Suprapubic skin (tissue), 4 donors: ENCODE measurements at regions not wholly inside any gene's neighbourhood (a gene's known extent, or its start where the extent isn't known, plus 50 kb on each side); places are given as distances from the start of the nearest gene placed in this dataset.

Experiments
- DNase-seq, 2 donors: peaks; one replicate each; pipeline ENCODE4 v3.0.0-alpha.2; 2019; ENCODE audit warnings: low spot score in 2 of 2
- H3K27ac ChIP-seq: fragments of 200-600 bp; sonication (generic); one replicate; pipeline ENCODE4 v1.5.1; 2019
- H3K27me3 ChIP-seq: fragments of 200-600 bp; sonication (generic); one replicate; pipeline ENCODE4 v1.5.1; 2019
- H3K36me3 ChIP-seq: fragments of 200-600 bp; sonication (generic); one replicate; pipeline ENCODE4 v1.5.1; 2019
- H3K4me1 ChIP-seq: fragments of 200-600 bp; sonication (generic); one replicate; pipeline ENCODE4 v1.5.1; 2019
- H3K4me3 ChIP-seq: fragments of 200-600 bp; sonication (generic); one replicate; pipeline ENCODE4 v1.5.1; 2019; ENCODE audit warnings: mild to moderate bottlenecking
- H3K9me3 ChIP-seq: fragments of 200-600 bp; sonication (generic); one replicate; pipeline ENCODE4 v1.5.1; 2019
- EP300 ChIP-seq: sonication (generic); formaldehyde crosslinking; IDR thresholded peaks from one replicate; pipeline ENCODE4 v1.6.1; 2017; ENCODE audit warnings: antibody characterized with exemption
- POLR2A ChIP-seq, 2 donors: fragments of 450-650 bp; IDR thresholded peaks; one replicate each; pipeline ENCODE4 v1.6.1; 2017; ENCODE audit warnings: antibody characterized with exemption in 2 of 2, mild to moderate bottlenecking in 2 of 2, moderate library complexity in 2 of 2
- POLR2AphosphoS5 ChIP-seq, 3 donors: sonication (generic); formaldehyde crosslinking; IDR thresholded peaks; one replicate each; pipeline ENCODE4 v1.6.1; 2017; ENCODE audit warnings: antibody characterized with exemption in 3 of 3
- WGBS: methylation state at CpG from one replicate; pipeline ENCODE4 v1.1.5; 2018; 5-methylcytosine and 5-hydroxymethylcytosine counted together
- TF ChIP-seq, protein P1 (sequence below), 2 donors: fragments of 200-600 bp in 1 of 2; fragments of 450-650 bp in 1 of 2; sonication (generic) in 1 of 2; IDR thresholded peaks; one replicate each; pipeline ENCODE4 v1.5.1; 2016 to 2019; ENCODE audit warnings: antibody characterized with exemption in 2 of 2, mild to moderate bottlenecking in 1 of 2, moderate library complexity in 1 of 2

GRCh38 chr2:138432971-138433370, 68.6 kb upstream of the SPOPL start:
- WGBS, result 50% methylated on average over 2 of the region's 2 CpGs
- peaks cover 12% of the 10 kb centered on the region for H3K4me1 ChIP-seq

DNA sequence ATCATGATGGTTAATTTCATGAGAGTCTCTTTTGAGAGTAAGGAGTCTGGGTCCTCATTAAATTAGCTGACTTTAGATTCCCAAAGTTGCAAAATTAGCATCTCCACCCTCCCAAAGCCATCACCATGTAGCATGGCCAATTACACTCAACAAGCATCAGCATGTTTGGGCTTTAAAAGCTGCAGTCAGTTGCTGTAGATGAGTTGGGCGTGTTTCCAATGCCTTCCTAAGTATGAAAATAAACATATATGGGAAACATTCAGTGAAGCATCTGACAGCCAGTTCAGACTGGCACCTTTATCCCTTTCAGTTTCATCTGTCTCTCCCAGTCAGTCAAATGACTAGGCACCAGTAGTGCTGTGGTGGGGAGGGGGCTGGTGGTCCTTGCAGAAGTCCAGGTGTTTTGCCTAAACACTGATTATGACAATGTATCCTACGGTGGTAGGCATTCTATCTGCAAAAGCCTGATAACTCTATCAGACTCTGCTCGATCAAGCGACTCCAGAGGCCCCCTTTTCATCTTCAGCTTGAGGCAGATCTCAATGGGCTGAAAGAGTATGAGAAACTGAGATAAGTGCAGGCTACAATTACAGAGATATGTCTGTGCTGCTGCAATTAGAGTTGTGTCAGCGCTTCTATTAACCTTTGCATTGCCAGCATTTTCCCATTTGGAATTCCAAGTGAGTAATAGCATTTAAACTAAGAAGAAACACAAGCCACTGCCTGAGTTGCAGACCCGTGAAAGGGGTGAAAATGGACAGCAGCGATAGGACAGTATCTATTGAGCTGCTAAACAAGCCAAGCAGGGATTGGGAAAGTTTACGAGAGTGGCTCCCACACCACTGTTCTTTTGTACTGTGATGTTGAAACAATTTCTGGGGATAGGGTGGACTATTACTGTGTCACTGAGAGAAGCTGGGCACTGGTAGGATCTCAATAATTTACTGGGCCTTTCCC, 67.3 kb upstream of the SPOPL start:
- no peaks in the 10 kb centered on the region for H3K27me3 ChIP-seq
- DNase-seq, result no peak
- 54% methylated on average over 8 of the region's 8 CpGs for WGBS
- H3K4me3 ChIP-seq, result no peak overlapping the region
- TF ChIP-seq EP300, result no peak
- TF ChIP-seq, protein P1, sequence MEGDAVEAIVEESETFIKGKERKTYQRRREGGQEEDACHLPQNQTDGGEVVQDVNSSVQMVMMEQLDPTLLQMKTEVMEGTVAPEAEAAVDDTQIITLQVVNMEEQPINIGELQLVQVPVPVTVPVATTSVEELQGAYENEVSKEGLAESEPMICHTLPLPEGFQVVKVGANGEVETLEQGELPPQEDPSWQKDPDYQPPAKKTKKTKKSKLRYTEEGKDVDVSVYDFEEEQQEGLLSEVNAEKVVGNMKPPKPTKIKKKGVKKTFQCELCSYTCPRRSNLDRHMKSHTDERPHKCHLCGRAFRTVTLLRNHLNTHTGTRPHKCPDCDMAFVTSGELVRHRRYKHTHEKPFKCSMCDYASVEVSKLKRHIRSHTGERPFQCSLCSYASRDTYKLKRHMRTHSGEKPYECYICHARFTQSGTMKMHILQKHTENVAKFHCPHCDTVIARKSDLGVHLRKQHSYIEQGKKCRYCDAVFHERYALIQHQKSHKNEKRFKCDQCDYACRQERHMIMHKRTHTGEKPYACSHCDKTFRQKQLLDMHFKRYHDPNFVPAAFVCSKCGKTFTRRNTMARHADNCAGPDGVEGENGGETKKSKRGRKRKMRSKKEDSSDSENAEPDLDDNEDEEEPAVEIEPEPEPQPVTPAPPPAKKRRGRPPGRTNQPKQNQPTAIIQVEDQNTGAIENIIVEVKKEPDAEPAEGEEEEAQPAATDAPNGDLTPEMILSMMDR (IDR thresholded peaks at IDR 0.05), result no peak
- no peak for TF ChIP-seq POLR2AphosphoS5 (IDR thresholded peaks at IDR 0.05)
- no peak for TF ChIP-seq POLR2A (IDR thresholded peaks at IDR 0.05)
- no peaks in the 10 kb centered on the region for H3K9me3 ChIP-seq
- H3K4me1 ChIP-seq, result peaks cover 12% of the 10 kb centered on the region
- H3K27ac ChIP-seq, result peak overlapping the region; percentile 76
- no peaks in the 10 kb centered on the region for H3K36me3 ChIP-seq

More at GRCh38 chr2:138432971-138433370, 68.6 kb upstream of the SPOPL start:
- no peaks in the 10 kb centered on the region for H3K27me3 ChIP-seq
- TF ChIP-seq POLR2A (IDR thresholded peaks at IDR 0.05), result no peak
- TF ChIP-seq POLR2AphosphoS5 (IDR thresholded peaks at IDR 0.05), result no peak
- TF ChIP-seq, protein P1 (IDR thresholded peaks at IDR 0.05), result no peak
- TF ChIP-seq EP300, result no peak
- DNase-seq, result no peak
- H3K9me3 ChIP-seq, result no peaks in the 10 kb centered on the region
- H3K36me3 ChIP-seq, result no peaks in the 10 kb centered on the region
- no peak overlapping the region for H3K27ac ChIP-seq
- H3K4me3 ChIP-seq, result no peak overlapping the region

GRCh38 chr2:138435701-138436100, 65.9 kb upstream of the SPOPL start:
- peak overlapping the region; percentile 76 for H3K27ac ChIP-seq
- WGBS, result 59% methylated on average over 1 of the region's 1 CpG
- DNase-seq, result no peak
- no peak for TF ChIP-seq POLR2AphosphoS5 (IDR thresholded peaks at IDR 0.05)
- TF ChIP-seq POLR2A (IDR thresholded peaks at IDR 0.05), result no peak
- TF ChIP-seq, protein P1 (IDR thresholded peaks at IDR 0.05), result no peak
- TF ChIP-seq EP300, result no peak
- H3K4me1 ChIP-seq, result peaks cover 12% of the 10 kb centered on the region
- no peaks in the 10 kb centered on the region for H3K27me3 ChIP-seq
- no peaks in the 10 kb centered on the region for H3K36me3 ChIP-seq
- no peaks in the 10 kb centered on the region for H3K9me3 ChIP-seq
- no peak overlapping the region for H3K4me3 ChIP-seq

DNA sequence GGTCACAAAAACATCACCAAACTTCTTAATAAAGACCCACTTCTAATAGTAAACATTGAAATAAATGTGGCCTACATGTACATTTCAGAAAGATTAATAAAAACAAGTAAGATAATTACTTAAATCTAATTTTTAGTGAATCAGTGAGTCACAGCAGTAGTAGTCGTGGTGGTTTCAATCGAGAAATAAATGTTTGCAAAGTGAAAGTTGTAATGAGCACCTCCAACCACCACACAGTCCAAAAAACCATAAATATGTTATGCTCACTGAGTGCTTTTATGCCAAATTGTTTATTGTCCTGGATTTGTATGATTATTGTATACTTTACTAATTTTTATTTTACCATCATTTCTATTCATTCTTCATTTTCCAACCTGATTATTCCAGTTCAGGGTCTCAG, 61.8 kb upstream of the SPOPL start:
- H3K27ac ChIP-seq, result no peak overlapping the region
- H3K4me1 ChIP-seq, result peaks cover 11% of the 10 kb centered on the region
- H3K4me3 ChIP-seq, result no peak overlapping the region
- H3K27me3 ChIP-seq, result no peaks in the 10 kb centered on the region
- TF ChIP-seq, protein P1 (IDR thresholded peaks at IDR 0.05), result no peak
- TF ChIP-seq POLR2AphosphoS5 (IDR thresholded peaks at IDR 0.05) (no peak), POLR2A (IDR thresholded peaks at IDR 0.05) (no peak), EP300 (no peak)
- H3K9me3 ChIP-seq, result no peaks in the 10 kb centered on the region
- H3K36me3 ChIP-seq, result no peaks in the 10 kb centered on the region
- no peak for DNase-seq
- 91% methylated on average over 2 of the region's 2 CpGs for WGBS

GRCh38 chr2:138440759-138441158, 60.8 kb upstream of the SPOPL start:
- peaks cover 8% of the 10 kb centered on the region for H3K4me1 ChIP-seq
- 94% methylated on average over 1 of the region's 1 CpG for WGBS
- H3K4me3 ChIP-seq, result no peak overlapping the region
- H3K27ac ChIP-seq, result no peak overlapping the region
- no peaks in the 10 kb centered on the region for H3K36me3 ChIP-seq
- H3K27me3 ChIP-seq, result no peaks in the 10 kb centered on the region
- TF ChIP-seq, protein P1 (IDR thresholded peaks at IDR 0.05), result no peak
- TF ChIP-seq POLR2A (IDR thresholded peaks at IDR 0.05), result no peak
- no peak for TF ChIP-seq POLR2AphosphoS5 (IDR thresholded peaks at IDR 0.05)
- TF ChIP-seq EP300, result no peak
- H3K9me3 ChIP-seq, result no peaks in the 10 kb centered on the region
- DNase-seq, result no peak
